ENCODE measurements at regions not wholly inside any gene's neighbourhood (a gene's known extent, or its start where the extent isn't known, plus 50 kb on each side); places are given as distances from the start of the nearest gene placed in this dataset.

- no peak for TF ChIP-seq CTCF (IDR thresholded peaks at IDR 0.05; ENCODE audit: low read depth, low read length, poor library complexity, severe bottlenecking)
- no peak for TF ChIP-seq EZH2phosphoT487 (IDR thresholded peaks at IDR 0.05; ENCODE audit: borderline replicate concordance, low read length)
Measured at GRCh38 chr2:12579018-12579417, 137.7 kb upstream of the TRIB2 start.
